Liver (tissue), 8 donors: ENCODE measurements at regions not wholly inside any gene's neighbourhood (a gene's known extent, or its start where the extent isn't known, plus 50 kb on each side); places are given as distances from the start of the nearest gene placed in this dataset.

Source experiments
- DNase-seq: peaks from one replicate; pipeline ENCODE4 v3.0.0-alpha.2; 2017; ENCODE audit warnings: low spot score
- H3K27ac ChIP-seq, 2 donors: one replicate each; pipeline ENCODE4 v1.7.0; 2013; ENCODE audit warnings: inconsistent platforms in 2 of 2, low read length in 2 of 2, control low read depth in 1 of 2, low read depth in 1 of 2, mild to moderate bottlenecking in 1 of 2
- H3K27me3 ChIP-seq, 4 donors: one replicate each; pipeline versions ENCODE4 v1.6.1 to v1.7.0; 2013; ENCODE audit warnings: low read length in 3 of 4, inconsistent platforms in 1 of 4, mild to moderate bottlenecking in 1 of 4, moderate library complexity in 1 of 4; ENCODE audit not compliant: control insufficient read depth in 4 of 4, insufficient read depth in 4 of 4
- H3K36me3 ChIP-seq, 4 donors: one replicate each; pipeline versions ENCODE4 v1.6.1 to v1.7.0; 2013; ENCODE audit warnings: low read length in 3 of 4, mild to moderate bottlenecking in 3 of 4, low read depth in 1 of 4, moderate library complexity in 1 of 4; ENCODE audit not compliant: control insufficient read depth in 4 of 4, insufficient read depth in 3 of 4
- H3K4me1 ChIP-seq, 4 donors: one replicate each; pipeline versions ENCODE4 v1.6.1 to v1.7.0; 2013; ENCODE audit warnings: low read length in 3 of 4, mild to moderate bottlenecking in 3 of 4, moderate library complexity in 1 of 4; ENCODE audit not compliant: control insufficient read depth in 4 of 4, insufficient read depth in 4 of 4
- H3K4me3 ChIP-seq, 3 donors: one replicate each; pipeline versions ENCODE4 v1.6.1 to v1.7.0; 2013; ENCODE audit warnings: low read length in 3 of 3, control low read depth in 1 of 3, low read depth in 1 of 3, mild to moderate bottlenecking in 1 of 3
- H3K9ac ChIP-seq, 2 donors: one replicate each; pipeline ENCODE4 v1.7.0; 2013; ENCODE audit warnings: low read length in 2 of 2, mild to moderate bottlenecking in 2 of 2, moderate library complexity in 2 of 2, control low read depth in 1 of 2, low read depth in 1 of 2
- H3K9me3 ChIP-seq, 4 donors: one replicate each; pipeline versions ENCODE4 v1.6.1 to v1.7.0; 2013; ENCODE audit warnings: low read length in 3 of 4; ENCODE audit not compliant: control insufficient read depth in 4 of 4
- EGR1 ChIP-seq, 2 donors: IDR thresholded peaks; 2 replicates each; pipeline ENCODE4 v1.6.1; 2016 to 2018; ENCODE audit warnings: antibody characterized with exemption in 2 of 2, low read depth in 2 of 2
- FOXA1 ChIP-seq: IDR thresholded peaks from 2 replicates; pipeline ENCODE4 v1.6.1; 2016; ENCODE audit warnings: antibody characterized with exemption
- FOXA2 ChIP-seq: IDR thresholded peaks from 2 replicates; pipeline ENCODE4 v1.6.1; 2016; ENCODE audit warnings: antibody characterized with exemption
- GABPA ChIP-seq, 2 donors: IDR thresholded peaks in 1 of 2; conservative IDR thresholded peaks in 1 of 2; 2 replicates each; pipeline ENCODE4 v1.6.1; 2016; ENCODE audit warnings: antibody characterized with exemption in 2 of 2, mild to moderate bottlenecking in 1 of 2, moderate library complexity in 1 of 2
- HNF4A ChIP-seq, 2 donors: conservative IDR thresholded peaks; 2 replicates each; pipeline ENCODE4 v1.6.1; 2016; ENCODE audit warnings: antibody characterized with exemption in 2 of 2, mild to moderate bottlenecking in 2 of 2
- HNF4G ChIP-seq: IDR thresholded peaks from 2 replicates; pipeline ENCODE4 v1.6.1; 2016; ENCODE audit warnings: antibody characterized with exemption
- JUND ChIP-seq, 2 donors: IDR thresholded peaks; 2 replicates each; pipeline ENCODE4 v1.6.1; 2016; ENCODE audit warnings: antibody characterized with exemption in 2 of 2
- NR2F2 ChIP-seq: IDR thresholded peaks from 2 replicates; pipeline ENCODE4 v1.6.1; 2016; ENCODE audit warnings: antibody characterized with exemption
- RAD21 ChIP-seq, 2 donors: IDR thresholded peaks; 2 replicates each; pipeline ENCODE4 v1.6.1; 2016; ENCODE audit warnings: antibody characterized with exemption in 2 of 2, mild to moderate bottlenecking in 2 of 2
- RXRA ChIP-seq, 2 donors: IDR thresholded peaks; 2 replicates each; pipeline ENCODE4 v1.6.1; 2017 to 2018; ENCODE audit warnings: antibody characterized with exemption in 2 of 2, mild to moderate bottlenecking in 1 of 2
- SP1 ChIP-seq: IDR thresholded peaks from 2 replicates; pipeline ENCODE4 v1.6.1; 2018; ENCODE audit warnings: antibody characterized with exemption, mild to moderate bottlenecking
- TAF1 ChIP-seq: conservative IDR thresholded peaks from 2 replicates; pipeline ENCODE4 v1.6.1; 2016; ENCODE audit warnings: antibody characterized with exemption, mild to moderate bottlenecking
- YY1 ChIP-seq: IDR thresholded peaks from 2 replicates; pipeline ENCODE4 v1.6.1; 2016; ENCODE audit warnings: antibody characterized with exemption, mild to moderate bottlenecking
- WGBS: extraction: QIAGEN DNeasy Blood & Tissue Kit; methylation state at CpG from one replicate; pipeline ENCODE4 v1.1.7; 2013; 5-methylcytosine and 5-hydroxymethylcytosine counted together
- TF ChIP-seq, protein P1 (sequence below): IDR thresholded peaks from 2 replicates; pipeline ENCODE4 v1.6.1; 2016; ENCODE audit warnings: antibody characterized with exemption, mild to moderate bottlenecking
- TF ChIP-seq, protein P2 (sequence below): IDR thresholded peaks from 2 replicates; pipeline ENCODE4 v1.6.1; 2016; ENCODE audit warnings: antibody characterized with exemption
- TF ChIP-seq, protein P3 (sequence below): fragments of 150-350 bp; IDR thresholded peaks from 2 replicates; pipeline ENCODE4 v1.5.1; 2017; ENCODE audit warnings: improper control_type of control experiment, low read depth, low read length; ENCODE audit not compliant: missing input control
- TF ChIP-seq, protein P4 (sequence below): IDR thresholded peaks from 2 replicates; pipeline ENCODE4 v1.6.1; 2016; ENCODE audit warnings: antibody characterized with exemption
- TF ChIP-seq, protein P5 (sequence below): IDR thresholded peaks from 2 replicates; pipeline ENCODE4 v1.6.1; 2016; ENCODE audit warnings: antibody characterized with exemption
- donor health status: healthy.
- donor health status: healthy.
- donor health status: healthy.
- donor health status: healthy.
- donor health status: healthy.

DNA sequence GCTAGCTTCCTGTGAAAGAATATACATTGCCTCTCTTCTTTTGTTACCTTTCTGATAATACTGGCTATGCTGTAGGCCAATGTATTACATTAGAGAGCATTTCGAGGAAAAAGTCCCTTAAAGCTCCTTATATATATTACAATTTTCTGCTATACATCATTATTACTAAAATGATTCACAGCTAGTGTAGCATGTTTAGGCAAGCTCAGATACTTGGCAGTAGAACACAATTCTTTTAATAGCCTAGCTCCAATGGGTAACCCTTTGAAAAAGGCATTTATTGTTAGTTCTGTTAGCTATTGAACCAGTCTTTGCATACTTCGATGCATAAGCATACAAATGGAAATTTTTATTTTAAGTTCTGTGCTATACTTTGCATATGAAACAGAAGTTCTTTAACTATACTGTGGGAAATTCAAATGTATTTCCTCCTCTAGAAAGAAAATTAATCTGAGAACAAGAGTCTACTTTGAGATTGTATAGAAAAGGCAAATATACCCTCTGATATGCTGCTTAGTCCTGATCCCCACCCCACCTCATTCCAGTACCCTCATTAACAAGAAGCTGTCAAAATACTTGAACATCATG is 55.6 kb upstream of the SKAP2 start (continued):
- TF ChIP-seq, protein P1, sequence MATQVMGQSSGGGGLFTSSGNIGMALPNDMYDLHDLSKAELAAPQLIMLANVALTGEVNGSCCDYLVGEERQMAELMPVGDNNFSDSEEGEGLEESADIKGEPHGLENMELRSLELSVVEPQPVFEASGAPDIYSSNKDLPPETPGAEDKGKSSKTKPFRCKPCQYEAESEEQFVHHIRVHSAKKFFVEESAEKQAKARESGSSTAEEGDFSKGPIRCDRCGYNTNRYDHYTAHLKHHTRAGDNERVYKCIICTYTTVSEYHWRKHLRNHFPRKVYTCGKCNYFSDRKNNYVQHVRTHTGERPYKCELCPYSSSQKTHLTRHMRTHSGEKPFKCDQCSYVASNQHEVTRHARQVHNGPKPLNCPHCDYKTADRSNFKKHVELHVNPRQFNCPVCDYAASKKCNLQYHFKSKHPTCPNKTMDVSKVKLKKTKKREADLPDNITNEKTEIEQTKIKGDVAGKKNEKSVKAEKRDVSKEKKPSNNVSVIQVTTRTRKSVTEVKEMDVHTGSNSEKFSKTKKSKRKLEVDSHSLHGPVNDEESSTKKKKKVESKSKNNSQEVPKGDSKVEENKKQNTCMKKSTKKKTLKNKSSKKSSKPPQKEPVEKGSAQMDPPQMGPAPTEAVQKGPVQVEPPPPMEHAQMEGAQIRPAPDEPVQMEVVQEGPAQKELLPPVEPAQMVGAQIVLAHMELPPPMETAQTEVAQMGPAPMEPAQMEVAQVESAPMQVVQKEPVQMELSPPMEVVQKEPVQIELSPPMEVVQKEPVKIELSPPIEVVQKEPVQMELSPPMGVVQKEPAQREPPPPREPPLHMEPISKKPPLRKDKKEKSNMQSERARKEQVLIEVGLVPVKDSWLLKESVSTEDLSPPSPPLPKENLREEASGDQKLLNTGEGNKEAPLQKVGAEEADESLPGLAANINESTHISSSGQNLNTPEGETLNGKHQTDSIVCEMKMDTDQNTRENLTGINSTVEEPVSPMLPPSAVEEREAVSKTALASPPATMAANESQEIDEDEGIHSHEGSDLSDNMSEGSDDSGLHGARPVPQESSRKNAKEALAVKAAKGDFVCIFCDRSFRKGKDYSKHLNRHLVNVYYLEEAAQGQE = no peak
- TF ChIP-seq TAF1 = no peak

DNA sequence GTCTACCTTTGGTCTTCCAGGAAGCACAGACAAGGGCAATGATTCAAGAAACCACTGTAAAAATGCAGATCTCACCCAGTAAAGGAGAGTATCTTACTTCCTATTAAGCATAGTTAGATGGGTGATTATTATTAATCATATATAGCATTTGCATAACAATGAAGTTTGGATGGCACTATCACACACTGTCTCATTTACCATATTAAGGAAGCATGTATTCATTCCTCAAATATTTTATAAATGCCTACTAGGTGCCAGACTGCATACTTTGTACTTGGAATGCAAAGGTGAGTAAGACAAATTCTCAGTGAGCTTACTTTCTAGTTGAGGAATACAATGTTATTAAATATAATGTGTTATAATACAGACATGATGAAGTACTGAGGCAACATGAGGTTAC is 53.9 kb upstream of the SKAP2 start:
- no peak for DNase-seq
- Histone ChIP-seq H3K27ac (no peak overlapping the region), H3K4me3 (no peak overlapping the region), H3K36me3 (no peaks in the 10 kb centered on the region), H3K9ac (no peak overlapping the region), H3K27me3 (peaks cover 0 to 4% (median 0%) of the 10 kb centered on the region in 4 donors), H3K9me3 (no peaks in the 10 kb centered on the region), H3K4me1 (no peaks in the 10 kb centered on the region)
- TF ChIP-seq EGR1 (IDR thresholded peaks at IDR 0.05; ENCODE audit: low read depth in 2 of 2) (no peak), RXRA (IDR thresholded peaks at IDR 0.05) (no peak), TAF1 (no peak)
- TF ChIP-seq, protein P2, sequence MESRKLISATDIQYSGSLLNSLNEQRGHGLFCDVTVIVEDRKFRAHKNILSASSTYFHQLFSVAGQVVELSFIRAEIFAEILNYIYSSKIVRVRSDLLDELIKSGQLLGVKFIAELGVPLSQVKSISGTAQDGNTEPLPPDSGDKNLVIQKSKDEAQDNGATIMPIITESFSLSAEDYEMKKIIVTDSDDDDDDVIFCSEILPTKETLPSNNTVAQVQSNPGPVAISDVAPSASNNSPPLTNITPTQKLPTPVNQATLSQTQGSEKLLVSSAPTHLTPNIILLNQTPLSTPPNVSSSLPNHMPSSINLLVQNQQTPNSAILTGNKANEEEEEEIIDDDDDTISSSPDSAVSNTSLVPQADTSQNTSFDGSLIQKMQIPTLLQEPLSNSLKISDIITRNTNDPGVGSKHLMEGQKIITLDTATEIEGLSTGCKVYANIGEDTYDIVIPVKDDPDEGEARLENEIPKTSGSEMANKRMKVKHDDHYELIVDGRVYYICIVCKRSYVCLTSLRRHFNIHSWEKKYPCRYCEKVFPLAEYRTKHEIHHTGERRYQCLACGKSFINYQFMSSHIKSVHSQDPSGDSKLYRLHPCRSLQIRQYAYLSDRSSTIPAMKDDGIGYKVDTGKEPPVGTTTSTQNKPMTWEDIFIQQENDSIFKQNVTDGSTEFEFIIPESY = no peak

DNA sequence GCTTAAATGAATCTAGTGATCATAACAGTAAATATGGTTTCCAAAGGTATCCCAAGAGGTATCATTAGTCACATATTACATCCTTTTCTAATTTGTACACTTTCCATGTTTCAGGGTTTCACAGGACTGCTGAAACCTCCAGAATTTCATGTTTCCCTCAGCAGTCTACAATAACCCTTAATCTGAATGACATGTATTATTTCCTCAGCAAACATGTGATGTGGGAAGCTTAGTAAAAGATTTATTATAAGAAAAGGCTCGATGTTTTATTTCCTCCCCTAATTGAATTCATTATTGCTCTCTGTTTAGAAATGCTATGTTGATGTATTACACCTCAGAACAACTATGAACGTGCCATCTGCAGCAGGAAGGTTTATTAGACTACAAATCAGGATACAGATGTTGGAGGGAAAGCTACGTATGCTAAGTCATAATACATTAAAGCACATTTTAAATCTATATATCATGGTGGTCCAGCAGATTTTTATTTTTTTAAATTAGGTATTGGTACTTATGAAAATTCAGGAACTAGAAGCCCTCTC is 52.5 kb upstream of the SKAP2 start:
- DNase-seq = no peak
- 78% methylated on average over 3 of the region's 3 CpGs for WGBS
- Histone ChIP-seq H3K27ac (no peak overlapping the region), H3K9ac (no peak overlapping the region), H3K4me3 (no peak overlapping the region), H3K9me3 (no peaks in the 10 kb centered on the region), H3K36me3 (no peaks in the 10 kb centered on the region), H3K4me1 (no peaks in the 10 kb centered on the region), H3K27me3 (peaks cover 0 to 4% (median 0%) of the 10 kb centered on the region in 4 donors)
- no peak for TF ChIP-seq RAD21 (IDR thresholded peaks at IDR 0.05)
- TF ChIP-seq, protein P3, sequence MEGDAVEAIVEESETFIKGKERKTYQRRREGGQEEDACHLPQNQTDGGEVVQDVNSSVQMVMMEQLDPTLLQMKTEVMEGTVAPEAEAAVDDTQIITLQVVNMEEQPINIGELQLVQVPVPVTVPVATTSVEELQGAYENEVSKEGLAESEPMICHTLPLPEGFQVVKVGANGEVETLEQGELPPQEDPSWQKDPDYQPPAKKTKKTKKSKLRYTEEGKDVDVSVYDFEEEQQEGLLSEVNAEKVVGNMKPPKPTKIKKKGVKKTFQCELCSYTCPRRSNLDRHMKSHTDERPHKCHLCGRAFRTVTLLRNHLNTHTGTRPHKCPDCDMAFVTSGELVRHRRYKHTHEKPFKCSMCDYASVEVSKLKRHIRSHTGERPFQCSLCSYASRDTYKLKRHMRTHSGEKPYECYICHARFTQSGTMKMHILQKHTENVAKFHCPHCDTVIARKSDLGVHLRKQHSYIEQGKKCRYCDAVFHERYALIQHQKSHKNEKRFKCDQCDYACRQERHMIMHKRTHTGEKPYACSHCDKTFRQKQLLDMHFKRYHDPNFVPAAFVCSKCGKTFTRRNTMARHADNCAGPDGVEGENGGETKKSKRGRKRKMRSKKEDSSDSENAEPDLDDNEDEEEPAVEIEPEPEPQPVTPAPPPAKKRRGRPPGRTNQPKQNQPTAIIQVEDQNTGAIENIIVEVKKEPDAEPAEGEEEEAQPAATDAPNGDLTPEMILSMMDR = no peak
- no peak for TF ChIP-seq HNF4A (conservative IDR thresholded peaks at IDR 0.05)
- TF ChIP-seq, protein P4, sequence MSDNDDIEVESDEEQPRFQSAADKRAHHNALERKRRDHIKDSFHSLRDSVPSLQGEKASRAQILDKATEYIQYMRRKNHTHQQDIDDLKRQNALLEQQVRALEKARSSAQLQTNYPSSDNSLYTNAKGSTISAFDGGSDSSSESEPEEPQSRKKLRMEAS = no peak
- TF ChIP-seq GABPA (IDR thresholded peaks at IDR 0.05 in 1 of 2, conservative IDR thresholded peaks at IDR 0.05 in 1 of 2) = no peak
- TF ChIP-seq YY1 = no peak
- no peak for TF ChIP-seq FOXA2
- TF ChIP-seq, protein P2 = no peak
- no peak for TF ChIP-seq TAF1
- no peak for TF ChIP-seq SP1
- TF ChIP-seq JUND (IDR thresholded peaks at IDR 0.05) = no peak
- no peak for TF ChIP-seq NR2F2
- TF ChIP-seq HNF4G = no peak
- no peak for TF ChIP-seq RXRA (IDR thresholded peaks at IDR 0.05)
- TF ChIP-seq, protein P5, sequence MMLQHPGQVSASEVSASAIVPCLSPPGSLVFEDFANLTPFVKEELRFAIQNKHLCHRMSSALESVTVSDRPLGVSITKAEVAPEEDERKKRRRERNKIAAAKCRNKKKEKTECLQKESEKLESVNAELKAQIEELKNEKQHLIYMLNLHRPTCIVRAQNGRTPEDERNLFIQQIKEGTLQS = no peak
- TF ChIP-seq FOXA1 = no peak
